Body of pancreas (tissue), 4 donors: ENCODE measurements at regions not wholly inside any gene's neighbourhood (a gene's known extent, or its start where the extent isn't known, plus 50 kb on each side); places are given as distances from the start of the nearest gene placed in this dataset.

Source experiments
- ATAC-seq: fragments of 150-250 bp; one replicate; pipeline ENCODE4 v1.9.1; 2016
- DNase-seq, 4 donors: peaks; one replicate each; pipeline ENCODE4 v3.0.0-alpha.2; 2019
- H3K27ac ChIP-seq, 4 donors: fragments of 200-600 bp; sonication (generic); 1 replicate in 3 of 4; 2 replicates in 1 of 4; pipeline versions ENCODE4 v1.5.1 to v1.6.1; 2016 to 2019; ENCODE audit warnings: mild to moderate bottlenecking in 1 of 4, mixed read lengths in 1 of 4, moderate library complexity in 1 of 4
- H3K27me3 ChIP-seq, 2 donors: fragments of 200-600 bp; sonication (generic); one replicate each; pipeline ENCODE4 v1.6.0; 2016; ENCODE audit warnings: mild to moderate bottlenecking in 1 of 2
- H3K36me3 ChIP-seq, 2 donors: fragments of 200-600 bp; sonication (generic); replicated peaks in 1 of 2; 2 replicates each; pipeline ENCODE4 v1.5.1; 2016; ENCODE audit warnings: low read depth in 2 of 2; ENCODE audit not compliant: insufficient read depth in 1 of 2
- H3K4me1 ChIP-seq: fragments of 200-600 bp; sonication (generic); one replicate; pipeline ENCODE4 v1.6.0; 2016
- H3K4me3 ChIP-seq, 2 donors: fragments of 200-600 bp; sonication (generic); 1 replicate in 1 of 2; 2 replicates in 1 of 2; pipeline ENCODE4 v1.5.1; 2016 to 2019
- H3K9me3 ChIP-seq, 3 donors: fragments of 200-600 bp; sonication (generic); 1 replicate in 2 of 3; 2 replicates in 1 of 3; pipeline ENCODE4 v1.5.1; 2016
- CTCF ChIP-seq, 7 experiments: fragments of 450-650 bp in 4 of 7; fragments of 200-600 bp in 3 of 7; sonication (generic) in 3 of 7; IDR thresholded peaks; one replicate each; pipeline ENCODE4 v1.5.1; 2016 to 2019; ENCODE audit warnings: antibody characterized with exemption in 7 of 7
- POLR2A ChIP-seq, 3 donors: fragments of 450-650 bp; IDR thresholded peaks; one replicate each; pipeline ENCODE4 v1.6.1; 2016; ENCODE audit warnings: antibody characterized with exemption in 3 of 3, mild to moderate bottlenecking in 2 of 3
- WGBS, 2 donors: methylation state at CpG; one replicate each; pipeline ENCODE4 v1.1.5; 2017; 5-methylcytosine and 5-hydroxymethylcytosine counted together
- intact Hi-C: fragments of 100-400 bp; cut with DNase I; formaldehyde crosslinking; loops from one replicate; pipeline ENCODE4 v1.15.1; 2023

GRCh38 chr2:147756069-147756468 is 88.8 kb upstream of the ACVR2A start:
- Histone ChIP-seq H3K4me1 (no peaks in the 10 kb centered on the region), H3K36me3 (no peaks in the 10 kb centered on the region), H3K27me3 (no peaks in the 10 kb centered on the region), H3K9me3 (no peaks in the 10 kb centered on the region), H3K4me3 (no peak overlapping the region), H3K27ac (no peak overlapping the region)
- TF ChIP-seq POLR2A (IDR thresholded peaks at IDR 0.05) (no peak), CTCF (IDR thresholded peaks at IDR 0.05) (no peak)
- WGBS, 2 donors: 75 to 78% methylated on average over 2 of the region's 2 CpGs
- no peak for ATAC-seq
- no peak for DNase-seq
- intact Hi-C loops: no loop called here

- H3K4me1 ChIP-seq: no peaks in the 10 kb centered on the region
- H3K4me3 ChIP-seq: no peak overlapping the region
- intact Hi-C loops: no loop called here
- H3K9me3 ChIP-seq: no peaks in the 10 kb centered on the region
- no peak for ATAC-seq
- no peak for DNase-seq
- H3K27ac ChIP-seq: no peak overlapping the region
- no peaks in the 10 kb centered on the region for H3K27me3 ChIP-seq
- no peaks in the 10 kb centered on the region for H3K36me3 ChIP-seq
- TF ChIP-seq CTCF (IDR thresholded peaks at IDR 0.05): no peak
- TF ChIP-seq POLR2A (IDR thresholded peaks at IDR 0.05): no peak
- 65 to 68% methylated on average over 2 of the region's 2 CpGs for WGBS, 2 donors
Observed at GRCh38 chr2:147740211-147740927, 104.5 kb upstream of the ACVR2A start.

- H3K27me3 ChIP-seq: no peaks in the 10 kb centered on the region
- H3K9me3 ChIP-seq: no peaks in the 10 kb centered on the region
- no peak for TF ChIP-seq POLR2A (IDR thresholded peaks at IDR 0.05)
- no peak for TF ChIP-seq CTCF (IDR thresholded peaks at IDR 0.05)
- ATAC-seq: no peak
- no peak overlapping the region for H3K4me3 ChIP-seq
- no peak for DNase-seq
- no peaks in the 10 kb centered on the region for H3K36me3 ChIP-seq
- WGBS, 2 donors: 54 to 62% methylated on average over 3 of the region's 3 CpGs
- no peak overlapping the region for H3K27ac ChIP-seq
- H3K4me1 ChIP-seq: no peaks in the 10 kb centered on the region
- intact Hi-C loops: no loop called here
Observed at GRCh38 chr2:147739508-147739907, 105.3 kb upstream of the ACVR2A start.

- WGBS, 2 donors: 67 to 79% methylated on average over 2 of the region's 2 CpGs
- no peak for DNase-seq
Observed at GRCh38 chr2:147718831-147719230, 126.0 kb upstream of the ACVR2A start.

More at GRCh38 chr2:147718831-147719230, 126.0 kb upstream of the ACVR2A start:
- Histone ChIP-seq H3K9me3 (no peaks in the 10 kb centered on the region), H3K36me3 (no peaks in the 10 kb centered on the region), H3K4me3 (no peak overlapping the region), H3K4me1 (no peaks in the 10 kb centered on the region), H3K27me3 (no peaks in the 10 kb centered on the region), H3K27ac (no peak overlapping the region)
- intact Hi-C loops: no loop called here
- TF ChIP-seq POLR2A (IDR thresholded peaks at IDR 0.05) (no peak), CTCF (IDR thresholded peaks at IDR 0.05) (no peak)
- no peak for ATAC-seq
